D721Med (cell line): ENCODE measurements at regions not wholly inside any gene's neighbourhood (a gene's known extent, or its start where the extent isn't known, plus 50 kb on each side); places are given as distances from the start of the nearest gene placed in this dataset.

Experiments used
- DNase-seq: peaks from one replicate; pipeline ENCODE4 v3.0.0; 2011; ENCODE audit warnings: low spot score; ENCODE audit not compliant: insufficient read length
- FAIRE-seq: peaks from 2 replicates; lab custom pipeline; 2011; peaks lifted over from hg19 to GRCh38; lab: Jason Lieb, UNC
- CTCF ChIP-seq: IDR thresholded peaks from 2 replicates; pipeline ENCODE4 v1.5.1; 2012; ENCODE audit warnings: mild to moderate bottlenecking, control low read depth; ENCODE audit not compliant: insufficient read depth; ENCODE audit errors: missing control alignments

GRCh38 chr13:105377452-105377851, 1158.0 kb downstream of the EFNB2 start:
- FAIRE-seq (no peak), DNase-seq (no peak)
- TF ChIP-seq CTCF: no peak

GRCh38 chr13:105370011-105370650, 1165.3 kb downstream of the EFNB2 start:
- DNase-seq (no peak), FAIRE-seq (no peak)
- no peak for TF ChIP-seq CTCF

- FAIRE-seq (no peak), DNase-seq (no peak)
- TF ChIP-seq CTCF: no peak
These were observed 1166.7 kb downstream of the EFNB2 start for GRCh38 chr13:105368781-105369180.

- no peak for FAIRE-seq
- no peak for TF ChIP-seq CTCF
These were observed 1169.6 kb downstream of the EFNB2 start for GRCh38 chr13:105365831-105366230.

GRCh38 chr13:105365021-105365550, 1170.4 kb downstream of the EFNB2 start:
- FAIRE-seq (no peak), DNase-seq (no peak)
- no peak for TF ChIP-seq CTCF

More at GRCh38 chr13:105365831-105366230, 1169.6 kb downstream of the EFNB2 start:
- DNase-seq: no peak

- FAIRE-seq (no peak), DNase-seq (no peak)
- no peak for TF ChIP-seq CTCF
These were observed 1171.3 kb downstream of the EFNB2 start for GRCh38 chr13:105364191-105364590.
